GM10248 (cell line): ENCODE measurements at regions not wholly inside any gene's neighbourhood (a gene's known extent, or its start where the extent isn't known, plus 50 kb on each side); places are given as distances from the start of the nearest gene placed in this dataset.

ENCODE experiments used
- CTCF ChIA-PET: fragments of 300-600 bp; sonication (Branson Sonifier 250); formaldehyde crosslinking; extraction: SDS; loops from one replicate; lab custom pipeline; 2021; ENCODE audit warnings: antibody characterized with exemption; lab: Yijun Ruan, JAX
- POLR2A ChIA-PET: fragments of 350-650 bp; sonication (Branson Sonifier 250); formaldehyde crosslinking; extraction: SDS; loops from one replicate; lab custom pipeline; 2020; ENCODE audit warnings: antibody characterized with exemption; lab: Yijun Ruan, JAX
- DNase-seq: peaks from one replicate; pipeline ENCODE4 v3.0.0; 2012; ENCODE audit errors: extremely low spot score
- TF ChIP-seq, protein P1 (sequence below): IDR thresholded peaks from 2 replicates; pipeline ENCODE4 v1.5.1; 2012; ENCODE audit warnings: mild to moderate bottlenecking, low read depth; ENCODE audit errors: extremely low read depth, missing control alignments, control extremely low read depth

GRCh38 chr4:66433706-66434105, 763.4 kb upstream of the EPHA5 start:
- POLR2A ChIA-PET: no interaction called here

DNA sequence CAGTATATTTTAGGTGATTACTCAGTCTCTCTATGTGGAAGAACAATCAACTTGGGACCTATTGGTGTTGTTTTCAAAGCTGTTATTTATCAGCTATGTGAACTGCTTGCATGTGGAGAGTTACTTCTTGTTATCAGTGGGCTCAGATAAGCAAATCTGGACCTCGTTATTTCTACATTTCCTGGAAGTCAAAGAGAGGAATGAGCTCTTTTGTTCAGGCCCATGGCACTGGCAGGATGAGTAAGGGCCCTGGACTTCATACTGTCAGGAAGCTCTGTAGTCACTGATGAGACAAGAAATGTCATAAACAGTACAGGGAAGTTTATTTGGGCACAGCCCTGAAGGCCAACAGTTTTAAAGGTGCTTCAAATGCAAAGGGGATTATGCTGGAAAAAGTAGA, 760.6 kb upstream of the EPHA5 start:
- TF ChIP-seq, protein P1, sequence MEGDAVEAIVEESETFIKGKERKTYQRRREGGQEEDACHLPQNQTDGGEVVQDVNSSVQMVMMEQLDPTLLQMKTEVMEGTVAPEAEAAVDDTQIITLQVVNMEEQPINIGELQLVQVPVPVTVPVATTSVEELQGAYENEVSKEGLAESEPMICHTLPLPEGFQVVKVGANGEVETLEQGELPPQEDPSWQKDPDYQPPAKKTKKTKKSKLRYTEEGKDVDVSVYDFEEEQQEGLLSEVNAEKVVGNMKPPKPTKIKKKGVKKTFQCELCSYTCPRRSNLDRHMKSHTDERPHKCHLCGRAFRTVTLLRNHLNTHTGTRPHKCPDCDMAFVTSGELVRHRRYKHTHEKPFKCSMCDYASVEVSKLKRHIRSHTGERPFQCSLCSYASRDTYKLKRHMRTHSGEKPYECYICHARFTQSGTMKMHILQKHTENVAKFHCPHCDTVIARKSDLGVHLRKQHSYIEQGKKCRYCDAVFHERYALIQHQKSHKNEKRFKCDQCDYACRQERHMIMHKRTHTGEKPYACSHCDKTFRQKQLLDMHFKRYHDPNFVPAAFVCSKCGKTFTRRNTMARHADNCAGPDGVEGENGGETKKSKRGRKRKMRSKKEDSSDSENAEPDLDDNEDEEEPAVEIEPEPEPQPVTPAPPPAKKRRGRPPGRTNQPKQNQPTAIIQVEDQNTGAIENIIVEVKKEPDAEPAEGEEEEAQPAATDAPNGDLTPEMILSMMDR: no peak
- no peak for DNase-seq
- CTCF ChIA-PET: interaction anchor here (1.3 kb wide), 1 partner anchor 9 kb away, joined by 3 read pairs; no protein-coding TSS in a partner anchor
- POLR2A ChIA-PET: no interaction called here

More at GRCh38 chr4:66433706-66434105, 763.4 kb upstream of the EPHA5 start:
- TF ChIP-seq, protein P1: no peak
- DNase-seq: no peak
- CTCF ChIA-PET: no interaction called here

DNA sequence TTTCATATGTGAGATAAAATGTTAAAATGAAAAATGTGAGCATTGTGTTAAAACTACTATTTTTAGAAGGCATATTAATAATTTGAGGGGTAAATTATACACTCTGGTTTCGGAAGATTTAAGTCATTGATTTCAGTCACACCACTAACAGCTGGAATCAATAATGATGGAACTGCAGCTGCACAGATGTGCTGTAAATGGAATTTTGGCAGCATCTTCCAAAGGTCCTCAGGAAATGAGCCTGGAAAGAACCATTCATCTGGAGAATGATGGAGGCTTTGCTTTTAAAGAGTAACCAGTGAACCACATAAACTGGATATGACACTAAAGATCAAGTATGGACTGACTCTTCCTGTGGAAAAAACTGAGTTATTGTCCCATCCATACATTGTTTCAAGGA, 759.0 kb upstream of the EPHA5 start:
- CTCF ChIA-PET: no interaction called here
- TF ChIP-seq, protein P1: no peak
- POLR2A ChIA-PET: no interaction called here
- no peak for DNase-seq

- DNase-seq: no peak
- CTCF ChIA-PET: no interaction called here
- TF ChIP-seq, protein P1: no peak
- POLR2A ChIA-PET: no interaction called here
These were observed 746.1 kb upstream of the EPHA5 start for GRCh38 chr4:66416425-66416824.

- ChIA-PET POLR2A (no interaction called here), CTCF (interaction anchor here (0.5 kb wide), 1 partner anchor 54 kb away, joined by 3 read pairs; no protein-coding TSS in a partner anchor)
- TF ChIP-seq, protein P1: no peak
- DNase-seq: no peak
These were observed 733.9 kb upstream of the EPHA5 start for GRCh38 chr4:66404141-66404540.

- DNase-seq: no peak
- TF ChIP-seq, protein P1: no peak
- ChIA-PET POLR2A (no interaction called here), CTCF (no interaction called here)
These were observed 706.6 kb upstream of the EPHA5 start for GRCh38 chr4:66376921-66377320.
